ENCODE measurements at regions not wholly inside any gene's neighbourhood (a gene's known extent, or its start where the extent isn't known, plus 50 kb on each side); places are given as distances from the start of the nearest gene placed in this dataset.
"Not testable (repeated sequence)": the region's sequence is repeated elsewhere in the genome, so short reads cannot be mapped to it uniquely, and the experiment has no call there.

GRCh38 chr5:92265804-92266203 lies 882.7 kb upstream of the ARRDC3 start:
- Histone ChIP-seq H3K4me3 (ENCODE audit: low read depth, low read length) (no peak overlapping the region), H3K27me3 (ENCODE audit: insufficient read depth, low read length) (no peaks in the 10 kb centered on the region), H3K36me3 (ENCODE audit: insufficient read depth, low read length) (no peaks in the 10 kb centered on the region), H3K27ac (ENCODE audit: low read depth, low read length) (no peak overlapping the region), H2AFZ (ENCODE audit: low read length, unreplicated experiment) (no peak overlapping the region), H3K79me2 (ENCODE audit: control insufficient read depth, insufficient read depth, low read length, unreplicated experiment) (no peaks in the 10 kb centered on the region), H3K4me1 (ENCODE audit: control insufficient read depth, insufficient read depth, low read length, unreplicated experiment) (no peaks in the 10 kb centered on the region)

DNA sequence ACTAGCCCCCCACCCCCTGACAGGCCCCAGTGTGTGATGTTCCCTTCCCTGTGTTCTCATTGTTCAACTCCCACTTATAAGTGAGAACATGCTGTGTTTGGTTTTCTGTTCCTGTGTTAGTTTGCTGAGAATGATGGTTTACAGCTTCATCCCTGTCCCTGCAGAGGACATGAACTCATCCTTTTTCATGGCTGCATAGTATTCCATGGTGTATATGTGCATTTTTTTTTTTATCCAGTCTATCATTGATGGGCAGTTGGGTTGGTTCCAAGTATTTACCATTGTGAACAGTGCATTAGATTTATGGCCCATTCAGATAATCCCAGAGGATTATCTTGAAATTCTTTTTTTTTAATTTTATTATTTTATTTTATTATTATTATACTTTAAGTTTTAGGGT lies 872.5 kb upstream of the ARRDC3 start:
- H2AFZ ChIP-seq (ENCODE audit: low read length, unreplicated experiment); H3K4me1 ChIP-seq (ENCODE audit: control insufficient read depth, insufficient read depth, low read length, unreplicated experiment); H3K27ac ChIP-seq (ENCODE audit: low read depth, low read length); H3K79me2 ChIP-seq (ENCODE audit: control insufficient read depth, insufficient read depth, low read length, unreplicated experiment); H3K27me3 ChIP-seq (ENCODE audit: insufficient read depth, low read length); H3K36me3 ChIP-seq (ENCODE audit: insufficient read depth, low read length); H3K4me3 ChIP-seq (ENCODE audit: low read depth, low read length): not testable (repeated sequence)

- no peak overlapping the region for H2AFZ ChIP-seq (ENCODE audit: low read length, unreplicated experiment)
- H3K4me3 ChIP-seq (ENCODE audit: low read depth, low read length) = no peak overlapping the region
- H3K27me3 ChIP-seq (ENCODE audit: insufficient read depth, low read length) = no peaks in the 10 kb centered on the region
- no peaks in the 10 kb centered on the region for H3K36me3 ChIP-seq (ENCODE audit: insufficient read depth, low read length)
- H3K4me1 ChIP-seq (ENCODE audit: control insufficient read depth, insufficient read depth, low read length, unreplicated experiment) = no peaks in the 10 kb centered on the region
- no peaks in the 10 kb centered on the region for H3K79me2 ChIP-seq (ENCODE audit: control insufficient read depth, insufficient read depth, low read length, unreplicated experiment)
- no peak overlapping the region for H3K27ac ChIP-seq (ENCODE audit: low read depth, low read length)
Measured at GRCh38 chr5:92248518-92248917, 865.4 kb upstream of the ARRDC3 start.

DNA sequence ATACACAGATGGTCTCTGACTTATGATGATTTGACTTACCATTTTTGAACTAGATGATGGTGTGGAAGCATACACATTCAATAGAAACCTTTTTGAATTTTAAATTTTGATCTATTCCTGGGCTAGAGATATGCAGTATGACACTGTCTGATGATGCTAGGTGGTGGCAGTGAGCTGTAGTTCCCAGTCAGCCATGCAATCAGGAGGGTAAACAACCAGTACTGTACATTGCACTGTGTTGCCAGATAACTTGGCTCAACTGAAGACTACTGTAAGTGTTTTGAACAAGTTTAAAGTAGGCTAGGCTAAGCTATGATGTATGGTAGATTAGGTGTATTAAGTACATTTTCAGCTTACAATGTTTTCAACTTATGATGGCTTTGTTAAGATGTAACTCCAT lies 859.1 kb upstream of the ARRDC3 start:
- Histone ChIP-seq H3K27ac (ENCODE audit: low read depth, low read length) (no peak overlapping the region), H2AFZ (ENCODE audit: low read length, unreplicated experiment) (no peak overlapping the region), H3K4me3 (ENCODE audit: low read depth, low read length) (no peak overlapping the region), H3K79me2 (ENCODE audit: control insufficient read depth, insufficient read depth, low read length, unreplicated experiment) (no peaks in the 10 kb centered on the region), H3K36me3 (ENCODE audit: insufficient read depth, low read length) (no peaks in the 10 kb centered on the region), H3K27me3 (ENCODE audit: insufficient read depth, low read length) (no peaks in the 10 kb centered on the region), H3K4me1 (ENCODE audit: control insufficient read depth, insufficient read depth, low read length, unreplicated experiment) (no peaks in the 10 kb centered on the region)

- Histone ChIP-seq H3K4me3 (ENCODE audit: low read depth, low read length) (no peak overlapping the region), H3K27ac (ENCODE audit: low read depth, low read length) (no peak overlapping the region), H3K27me3 (ENCODE audit: insufficient read depth, low read length) (no peaks in the 10 kb centered on the region), H3K36me3 (ENCODE audit: insufficient read depth, low read length) (no peaks in the 10 kb centered on the region), H3K79me2 (ENCODE audit: control insufficient read depth, insufficient read depth, low read length, unreplicated experiment) (no peaks in the 10 kb centered on the region), H2AFZ (ENCODE audit: low read length, unreplicated experiment) (no peak overlapping the region), H3K4me1 (ENCODE audit: control insufficient read depth, insufficient read depth, low read length, unreplicated experiment) (no peaks in the 10 kb centered on the region)
Measured at GRCh38 chr5:92237896-92238295, 854.8 kb upstream of the ARRDC3 start.

- Histone ChIP-seq H3K27me3 (ENCODE audit: insufficient read depth, low read length) (no peaks in the 10 kb centered on the region), H3K4me1 (ENCODE audit: control insufficient read depth, insufficient read depth, low read length, unreplicated experiment) (no peaks in the 10 kb centered on the region), H3K27ac (ENCODE audit: low read depth, low read length) (no peak overlapping the region), H3K36me3 (ENCODE audit: insufficient read depth, low read length) (no peaks in the 10 kb centered on the region), H3K4me3 (ENCODE audit: low read depth, low read length) (no peak overlapping the region), H3K79me2 (ENCODE audit: control insufficient read depth, insufficient read depth, low read length, unreplicated experiment) (no peaks in the 10 kb centered on the region), H2AFZ (ENCODE audit: low read length, unreplicated experiment) (no peak overlapping the region)
Measured at GRCh38 chr5:92222449-92222848, 839.3 kb upstream of the ARRDC3 start.

DNA sequence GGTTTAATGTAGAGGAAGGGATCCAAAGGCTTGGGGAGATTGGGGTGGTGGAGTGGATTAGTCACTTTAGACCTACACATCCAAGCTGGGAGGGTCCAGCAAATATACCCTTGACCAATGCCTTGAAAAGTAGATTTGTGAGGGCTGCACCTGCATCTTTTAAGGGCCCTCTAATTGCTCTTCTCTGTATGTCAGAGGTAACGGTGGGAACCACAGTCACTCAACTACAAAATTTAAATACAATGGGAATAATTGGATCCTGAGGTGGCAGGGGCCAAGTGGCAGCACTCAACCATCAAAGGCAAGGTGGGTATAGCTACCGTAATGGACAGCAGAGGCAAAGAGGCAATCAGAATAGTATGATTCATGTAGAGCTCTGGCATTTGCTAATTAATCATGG lies 833.7 kb upstream of the ARRDC3 start:
- not testable (repeated sequence) for H3K27me3 ChIP-seq (ENCODE audit: insufficient read depth, low read length); H3K4me3 ChIP-seq (ENCODE audit: low read depth, low read length); H3K27ac ChIP-seq (ENCODE audit: low read depth, low read length); H3K36me3 ChIP-seq (ENCODE audit: insufficient read depth, low read length); H3K79me2 ChIP-seq (ENCODE audit: control insufficient read depth, insufficient read depth, low read length, unreplicated experiment); H3K4me1 ChIP-seq (ENCODE audit: control insufficient read depth, insufficient read depth, low read length, unreplicated experiment); H2AFZ ChIP-seq (ENCODE audit: low read length, unreplicated experiment)

- H3K27ac ChIP-seq (ENCODE audit: low read depth, low read length) = no peak overlapping the region
- H3K27me3 ChIP-seq (ENCODE audit: insufficient read depth, low read length) = no peaks in the 10 kb centered on the region
- H3K79me2 ChIP-seq (ENCODE audit: control insufficient read depth, insufficient read depth, low read length, unreplicated experiment) = no peaks in the 10 kb centered on the region
- H3K4me1 ChIP-seq (ENCODE audit: control insufficient read depth, insufficient read depth, low read length, unreplicated experiment) = no peaks in the 10 kb centered on the region
- no peak overlapping the region for H3K4me3 ChIP-seq (ENCODE audit: low read depth, low read length)
- H2AFZ ChIP-seq (ENCODE audit: low read length, unreplicated experiment) = no peak overlapping the region
- no peaks in the 10 kb centered on the region for H3K36me3 ChIP-seq (ENCODE audit: insufficient read depth, low read length)
Measured at GRCh38 chr5:92215116-92215515, 832.0 kb upstream of the ARRDC3 start.

- Histone ChIP-seq H3K27ac (ENCODE audit: low read depth, low read length) (no peak overlapping the region), H3K79me2 (ENCODE audit: control insufficient read depth, insufficient read depth, low read length, unreplicated experiment) (no peaks in the 10 kb centered on the region), H3K27me3 (ENCODE audit: insufficient read depth, low read length) (no peaks in the 10 kb centered on the region), H3K36me3 (ENCODE audit: insufficient read depth, low read length) (no peaks in the 10 kb centered on the region), H2AFZ (ENCODE audit: low read length, unreplicated experiment) (no peak overlapping the region), H3K4me3 (ENCODE audit: low read depth, low read length) (no peak overlapping the region), H3K4me1 (ENCODE audit: control insufficient read depth, insufficient read depth, low read length, unreplicated experiment) (no peaks in the 10 kb centered on the region)
Measured at GRCh38 chr5:92208265-92208664, 825.1 kb upstream of the ARRDC3 start.

GRCh38 chr5:92207151-92207550 lies 824.0 kb upstream of the ARRDC3 start:
- Histone ChIP-seq H3K4me3 (ENCODE audit: low read depth, low read length) (no peak overlapping the region), H2AFZ (ENCODE audit: low read length, unreplicated experiment) (no peak overlapping the region), H3K27ac (ENCODE audit: low read depth, low read length) (no peak overlapping the region), H3K79me2 (ENCODE audit: control insufficient read depth, insufficient read depth, low read length, unreplicated experiment) (no peaks in the 10 kb centered on the region), H3K27me3 (ENCODE audit: insufficient read depth, low read length) (no peaks in the 10 kb centered on the region), H3K36me3 (ENCODE audit: insufficient read depth, low read length) (no peaks in the 10 kb centered on the region), H3K4me1 (ENCODE audit: control insufficient read depth, insufficient read depth, low read length, unreplicated experiment) (no peaks in the 10 kb centered on the region)

- no peaks in the 10 kb centered on the region for H3K36me3 ChIP-seq (ENCODE audit: insufficient read depth, low read length)
- H3K79me2 ChIP-seq (ENCODE audit: control insufficient read depth, insufficient read depth, low read length, unreplicated experiment) = no peaks in the 10 kb centered on the region
- H3K27ac ChIP-seq (ENCODE audit: low read depth, low read length) = no peak overlapping the region
- H2AFZ ChIP-seq (ENCODE audit: low read length, unreplicated experiment) = no peak overlapping the region
- H3K4me3 ChIP-seq (ENCODE audit: low read depth, low read length) = no peak overlapping the region
- no peaks in the 10 kb centered on the region for H3K27me3 ChIP-seq (ENCODE audit: insufficient read depth, low read length)
- H3K4me1 ChIP-seq (ENCODE audit: control insufficient read depth, insufficient read depth, low read length, unreplicated experiment) = no peaks in the 10 kb centered on the region
Measured at GRCh38 chr5:92206681-92207080, 823.6 kb upstream of the ARRDC3 start.

DNA sequence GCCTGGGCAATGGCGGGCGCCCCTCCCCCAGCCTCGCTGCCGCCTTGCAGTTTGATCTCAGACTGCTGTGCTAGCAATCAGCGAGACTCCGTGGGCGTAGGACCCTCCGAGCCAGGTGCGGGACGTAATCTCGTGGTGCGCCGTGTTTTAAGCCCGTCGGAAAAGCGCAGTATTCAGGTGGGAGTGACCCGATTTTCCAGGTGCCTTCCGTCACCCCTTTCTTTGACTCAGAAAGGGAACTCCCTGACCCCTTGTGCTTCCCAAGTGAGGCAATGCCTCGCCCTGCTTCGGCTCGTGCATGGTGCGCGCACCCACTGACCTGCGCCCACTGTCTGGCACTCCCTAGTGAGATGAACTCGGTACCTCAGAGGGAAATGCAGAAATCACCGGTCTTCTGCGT lies 815.9 kb upstream of the ARRDC3 start:
- H3K36me3 ChIP-seq (ENCODE audit: insufficient read depth, low read length); H3K4me3 ChIP-seq (ENCODE audit: low read depth, low read length); H2AFZ ChIP-seq (ENCODE audit: low read length, unreplicated experiment); H3K27me3 ChIP-seq (ENCODE audit: insufficient read depth, low read length); H3K79me2 ChIP-seq (ENCODE audit: control insufficient read depth, insufficient read depth, low read length, unreplicated experiment); H3K4me1 ChIP-seq (ENCODE audit: control insufficient read depth, insufficient read depth, low read length, unreplicated experiment); H3K27ac ChIP-seq (ENCODE audit: low read depth, low read length): not testable (repeated sequence)
